ENCODE measurements at regions not wholly inside any gene's neighbourhood (a gene's known extent, or its start where the extent isn't known, plus 50 kb on each side); places are given as distances from the start of the nearest gene placed in this dataset.

DNA sequence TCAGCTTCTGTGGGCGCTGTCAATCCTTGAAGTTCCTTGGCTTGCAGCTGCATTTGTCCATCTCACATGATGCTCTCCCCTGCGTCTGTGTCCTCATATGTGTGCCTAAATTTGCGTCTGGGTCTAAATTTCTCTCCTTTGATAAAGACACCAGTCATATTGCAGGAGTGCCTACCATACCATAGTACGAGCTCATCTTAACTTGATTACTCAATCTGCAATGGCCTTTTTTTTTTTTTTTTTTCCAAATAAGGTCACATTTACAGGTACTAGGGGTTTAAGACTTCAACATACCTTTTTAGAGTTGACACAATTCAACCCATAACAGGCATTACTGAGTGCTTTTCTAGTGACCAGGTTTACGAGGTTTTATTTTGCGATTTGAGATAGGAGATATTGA lies 233.3 kb upstream of the TBX3 start:
- TF ChIP-seq, protein P1, sequence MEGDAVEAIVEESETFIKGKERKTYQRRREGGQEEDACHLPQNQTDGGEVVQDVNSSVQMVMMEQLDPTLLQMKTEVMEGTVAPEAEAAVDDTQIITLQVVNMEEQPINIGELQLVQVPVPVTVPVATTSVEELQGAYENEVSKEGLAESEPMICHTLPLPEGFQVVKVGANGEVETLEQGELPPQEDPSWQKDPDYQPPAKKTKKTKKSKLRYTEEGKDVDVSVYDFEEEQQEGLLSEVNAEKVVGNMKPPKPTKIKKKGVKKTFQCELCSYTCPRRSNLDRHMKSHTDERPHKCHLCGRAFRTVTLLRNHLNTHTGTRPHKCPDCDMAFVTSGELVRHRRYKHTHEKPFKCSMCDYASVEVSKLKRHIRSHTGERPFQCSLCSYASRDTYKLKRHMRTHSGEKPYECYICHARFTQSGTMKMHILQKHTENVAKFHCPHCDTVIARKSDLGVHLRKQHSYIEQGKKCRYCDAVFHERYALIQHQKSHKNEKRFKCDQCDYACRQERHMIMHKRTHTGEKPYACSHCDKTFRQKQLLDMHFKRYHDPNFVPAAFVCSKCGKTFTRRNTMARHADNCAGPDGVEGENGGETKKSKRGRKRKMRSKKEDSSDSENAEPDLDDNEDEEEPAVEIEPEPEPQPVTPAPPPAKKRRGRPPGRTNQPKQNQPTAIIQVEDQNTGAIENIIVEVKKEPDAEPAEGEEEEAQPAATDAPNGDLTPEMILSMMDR (IDR thresholded peaks at IDR 0.05; ENCODE audit: low read depth, low read length) = no peak
- no peak for TF ChIP-seq POLR2A (IDR thresholded peaks at IDR 0.05; ENCODE audit: extremely low read depth, insufficient read length)
- TF ChIP-seq, protein P2, sequence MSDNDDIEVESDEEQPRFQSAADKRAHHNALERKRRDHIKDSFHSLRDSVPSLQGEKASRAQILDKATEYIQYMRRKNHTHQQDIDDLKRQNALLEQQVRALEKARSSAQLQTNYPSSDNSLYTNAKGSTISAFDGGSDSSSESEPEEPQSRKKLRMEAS (IDR thresholded peaks at IDR 0.05; ENCODE audit: low read depth, low read length) = no peak
- no peak for TF ChIP-seq MYC (IDR thresholded peaks at IDR 0.05; ENCODE audit: low read depth, low read length)
